Skin epidermis (tissue), 12 donors: ENCODE measurements at regions not wholly inside any gene's neighbourhood (a gene's known extent, or its start where the extent isn't known, plus 50 kb on each side); places are given as distances from the start of the nearest gene placed in this dataset.
A peak's percentile ranks its signal among the peaks of the same experiment; 100 is the strongest.

Experiments used
- H3K27ac ChIP-seq, 21 experiments: fragments of 200-600 bp; sonication (generic) in 11 of 21; one replicate each; pipeline ENCODE4 v1.5.0; 2020; ENCODE audit warnings: mild to moderate bottlenecking in 3 of 21, inconsistent platforms in 2 of 21, moderate library complexity in 2 of 21
- H3K4me3 ChIP-seq, 7 experiments: fragments of 200-600 bp; sonication (generic) in 2 of 7; one replicate each; pipeline ENCODE4 v1.5.0; 2020; ENCODE audit warnings: inconsistent platforms in 2 of 7, mild to moderate bottlenecking in 2 of 7, moderate library complexity in 1 of 7

DNA sequence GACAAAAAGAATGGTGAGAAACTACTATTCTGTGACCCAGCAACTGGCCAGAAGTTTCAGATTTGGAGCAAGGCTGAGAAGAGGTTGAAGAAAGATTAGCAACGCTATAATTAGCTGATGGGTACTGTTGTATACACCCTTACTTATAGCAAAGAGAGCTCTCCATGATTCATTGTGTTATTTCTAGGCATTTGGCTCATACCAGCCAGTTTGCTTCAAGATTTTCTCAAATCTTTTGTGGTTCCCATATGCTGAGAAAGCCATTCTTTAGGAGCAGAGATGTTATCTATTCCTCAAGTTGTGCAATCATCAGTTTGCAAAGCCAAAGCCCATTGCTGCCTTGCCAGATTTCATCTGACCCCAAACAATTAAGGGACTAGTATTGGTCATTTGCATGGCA is 179.4 kb downstream of the ETS1 start:
- no peak overlapping the region for H3K4me3 ChIP-seq
- no peak overlapping the region for H3K27ac ChIP-seq

DNA sequence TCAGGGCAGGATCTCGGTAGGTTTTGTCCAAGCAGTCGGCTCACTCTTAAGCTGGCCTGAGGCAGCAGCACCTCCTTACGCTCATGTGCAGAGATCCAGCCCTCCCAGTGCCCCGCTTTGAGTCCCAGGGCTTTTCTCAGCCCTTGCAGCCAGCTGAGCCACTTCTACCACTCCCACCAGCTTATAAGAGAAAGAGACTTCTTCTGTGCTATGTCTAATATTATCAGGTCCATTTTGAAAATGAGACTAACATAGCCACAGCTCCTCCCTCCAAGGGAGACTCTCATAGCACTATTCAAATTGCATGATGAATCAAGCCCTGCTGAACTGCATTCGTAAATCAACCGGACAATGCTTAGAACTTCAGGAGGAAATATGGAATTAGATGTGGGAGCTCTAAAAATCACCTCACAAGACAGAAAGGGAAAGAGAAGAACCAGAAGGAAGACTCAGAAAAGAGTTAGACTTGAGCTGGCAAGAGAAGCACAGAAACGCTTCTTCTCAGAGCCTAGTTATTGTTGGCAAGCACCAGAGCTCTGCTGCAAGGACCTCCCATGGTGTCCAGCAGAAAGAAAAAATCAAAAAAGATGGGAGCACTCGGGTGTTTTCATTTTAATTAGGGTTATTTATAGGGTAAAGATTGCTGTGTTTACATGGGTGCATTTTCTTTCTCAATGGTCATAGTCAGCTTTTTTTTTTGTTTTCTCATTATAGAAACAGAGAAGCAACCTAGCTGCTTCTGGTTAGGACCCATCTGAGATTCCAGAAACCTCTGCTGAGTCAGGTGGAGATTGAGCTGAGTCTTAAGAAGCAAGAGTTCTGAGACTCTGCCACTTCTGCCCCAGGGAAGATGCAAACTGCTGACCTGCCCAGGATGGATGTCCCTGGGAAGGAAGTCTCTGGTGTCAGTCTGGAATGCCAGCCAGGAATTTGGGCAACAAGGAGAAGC is 181.4 kb downstream of the ETS1 start:
- Histone ChIP-seq H3K27ac (peak overlapping the region in 2 of 21 experiments; percentile 5 to 19), H3K4me3 (no peak overlapping the region)

DNA sequence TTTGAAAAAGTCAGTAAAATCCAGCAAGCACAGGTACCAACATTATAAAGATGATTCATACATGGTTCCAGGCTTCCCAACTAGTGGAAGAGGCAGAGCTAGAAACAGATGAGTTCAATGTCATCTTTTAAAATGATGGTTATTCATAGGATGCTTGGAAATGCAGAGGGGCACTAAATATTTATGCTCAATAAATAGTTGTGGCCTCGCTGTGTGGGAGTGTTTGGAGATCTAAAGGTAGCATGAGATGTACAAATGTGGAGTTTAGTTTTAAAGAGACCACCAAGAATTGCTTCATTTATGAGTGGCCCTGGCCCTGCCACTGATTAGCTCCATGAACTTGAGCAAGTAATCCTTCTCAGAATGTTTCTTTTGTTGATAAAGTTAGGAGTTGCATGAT is 182.2 kb downstream of the ETS1 start:
- Histone ChIP-seq H3K27ac (peak overlapping the region in 1 of 21 experiments; percentile 19), H3K4me3 (no peak overlapping the region)

DNA sequence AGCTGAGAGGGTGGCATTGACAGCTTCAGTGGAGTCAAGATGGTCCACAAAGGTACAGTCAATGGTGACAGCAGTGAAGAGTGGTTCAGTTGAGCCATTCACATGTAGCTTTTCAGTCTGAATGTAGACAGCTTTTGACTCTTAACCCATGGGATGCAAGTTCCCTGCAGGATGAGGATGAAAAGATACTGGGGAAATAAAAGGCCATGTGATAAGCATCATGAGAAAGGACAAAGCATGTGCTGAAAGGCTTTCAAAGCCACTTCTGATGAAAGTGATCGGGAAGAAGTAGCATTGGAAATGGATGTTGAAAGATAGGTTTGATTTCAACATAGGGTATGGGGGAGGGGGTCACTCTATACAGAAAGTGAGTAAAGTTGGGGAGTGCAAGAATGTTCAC is 182.9 kb downstream of the ETS1 start:
- H3K4me3 ChIP-seq, result no peak overlapping the region

DNA sequence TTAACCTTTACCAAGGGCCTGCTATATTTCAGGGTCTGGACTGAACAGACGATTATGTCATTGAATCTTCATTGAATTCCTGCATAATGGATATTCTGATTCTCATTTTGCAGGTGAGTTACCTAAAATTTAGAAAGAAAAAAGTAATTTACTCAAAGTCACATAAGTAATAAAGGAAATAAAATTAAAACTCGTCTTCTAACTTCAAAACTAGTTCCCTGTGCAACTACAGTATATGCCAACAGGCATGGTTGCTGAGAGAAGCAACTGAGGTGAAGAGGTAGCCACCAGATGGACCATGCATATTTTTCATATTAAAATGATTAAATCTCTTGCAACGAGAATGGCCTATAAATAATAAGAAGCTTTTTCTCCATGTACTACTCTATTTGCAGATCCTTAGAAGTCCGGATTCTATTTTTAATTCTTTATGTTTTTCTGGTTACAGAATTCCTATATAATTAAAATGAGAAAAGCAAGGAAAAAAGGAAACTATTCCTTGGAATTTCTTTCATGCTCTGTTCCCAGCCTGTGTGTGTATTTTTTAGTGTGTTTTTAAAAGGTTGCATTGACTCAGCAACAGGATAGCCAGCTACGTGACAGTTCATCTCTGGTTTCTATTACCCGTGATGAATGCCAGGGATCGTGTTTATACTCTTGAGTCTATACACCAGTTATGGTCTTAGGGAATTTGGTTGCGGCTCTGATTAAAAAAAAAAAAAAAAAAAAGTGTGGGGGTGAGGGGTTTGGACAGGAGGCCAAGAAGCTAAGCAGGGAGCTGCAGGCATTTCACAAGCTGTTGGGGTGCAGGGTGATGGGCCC is 186.8 kb downstream of the ETS1 start:
- Histone ChIP-seq H3K27ac (peak overlapping the region in 2 of 21 experiments; percentile 0 to 11), H3K4me3 (no peak overlapping the region)

More for the DNA sequence above, 182.9 kb downstream of the ETS1 start:
- H3K27ac ChIP-seq, result no peak overlapping the region

DNA sequence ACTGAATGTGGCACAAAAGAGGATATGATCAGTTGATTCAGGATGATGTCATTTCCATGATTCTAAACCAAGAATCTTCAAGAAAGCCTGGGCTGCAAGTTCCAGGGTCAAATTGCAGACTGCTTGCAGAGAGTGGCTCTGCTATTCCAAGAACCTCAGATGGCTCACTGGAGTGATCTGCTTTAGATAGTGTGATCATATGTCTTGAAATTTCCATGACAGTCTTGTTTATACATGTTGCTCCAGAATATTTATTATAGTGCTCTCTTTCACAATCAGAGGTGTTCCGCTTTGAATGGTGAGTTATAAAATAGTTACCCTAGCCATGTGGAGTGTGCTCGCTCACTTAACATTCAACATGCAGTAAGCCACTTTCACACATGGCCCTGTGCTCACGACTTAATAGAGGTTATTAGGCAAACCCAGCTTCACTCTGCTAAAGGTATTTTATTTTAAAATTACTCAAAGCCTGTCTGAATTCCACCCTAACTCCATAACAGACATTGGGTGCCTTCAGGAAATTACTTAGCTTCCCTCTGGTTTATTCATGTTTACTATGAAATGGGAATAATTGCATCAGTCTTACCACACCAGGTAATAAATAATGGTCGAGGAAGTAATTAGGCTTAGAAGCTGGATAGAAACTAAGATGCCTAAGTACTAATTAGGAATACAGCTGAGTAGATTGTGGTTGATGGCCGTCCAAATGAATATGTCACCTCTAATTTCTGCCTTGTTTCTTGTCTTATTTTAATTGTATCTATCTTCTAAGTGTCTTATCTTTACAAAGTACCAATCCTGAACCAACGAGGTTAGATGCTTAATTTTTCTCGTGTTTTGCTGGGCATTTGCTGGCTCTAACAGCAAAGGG is 187.9 kb downstream of the ETS1 start:
- H3K4me3 ChIP-seq, result no peak overlapping the region
- H3K27ac ChIP-seq, result peak overlapping the region in 4 of 21 experiments; percentile 7 to 33 (median 11)

DNA sequence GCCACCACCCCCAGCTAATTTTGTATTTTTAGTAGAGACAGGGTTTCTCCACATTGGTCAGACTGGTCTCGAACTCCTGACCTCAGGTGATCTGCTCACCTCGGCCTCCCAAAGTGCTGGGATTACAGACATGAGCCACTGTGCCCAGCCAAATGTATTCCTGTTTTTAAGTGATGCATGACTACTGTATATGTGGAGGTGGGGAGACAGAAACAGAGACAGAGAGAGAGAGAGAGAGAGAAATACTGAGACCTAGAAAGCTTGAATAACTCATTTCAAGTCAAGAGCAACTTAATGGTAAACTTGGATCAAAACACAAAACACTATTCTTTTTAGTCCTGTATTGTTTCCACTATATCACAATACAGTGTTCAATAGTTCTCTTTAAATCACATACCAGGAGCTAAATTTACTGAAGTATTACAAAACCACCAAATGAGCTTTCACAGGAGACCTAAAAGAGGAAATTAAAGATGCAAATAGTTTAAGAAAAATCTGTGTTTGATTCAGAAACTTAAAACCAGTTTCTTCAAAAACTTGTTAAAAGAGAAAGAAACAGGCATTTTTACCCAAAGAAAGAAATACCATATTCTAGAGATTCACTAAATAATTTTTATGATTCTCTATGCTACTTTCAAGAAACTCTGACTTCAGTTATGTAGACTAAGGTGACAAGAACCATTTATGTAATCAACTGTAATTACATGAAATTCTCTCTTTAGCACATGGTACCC is 188.7 kb downstream of the ETS1 start:
- Histone ChIP-seq H3K27ac (peak overlapping the region in 1 of 21 experiments; percentile 33), H3K4me3 (no peak overlapping the region)

DNA sequence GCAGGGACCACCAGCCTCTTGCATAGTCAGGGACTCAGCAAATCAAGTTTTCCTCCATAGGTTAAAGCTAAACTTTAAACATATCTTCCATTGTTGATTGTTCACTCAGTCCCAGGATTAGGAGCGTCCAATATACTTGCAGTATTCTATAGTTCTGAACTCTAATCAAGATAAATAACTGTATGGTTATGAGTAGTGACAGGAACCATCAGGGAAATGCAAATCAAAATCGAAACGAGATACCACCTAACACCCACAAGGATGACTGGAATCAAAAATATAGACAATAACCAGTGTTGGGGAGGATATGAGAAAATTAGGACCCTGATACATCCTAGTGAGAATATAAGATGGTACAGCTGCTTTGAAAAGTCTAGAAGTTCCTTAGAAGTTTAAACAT is 190.0 kb downstream of the ETS1 start:
- no peak overlapping the region for H3K27ac ChIP-seq
- no peak overlapping the region for H3K4me3 ChIP-seq

DNA sequence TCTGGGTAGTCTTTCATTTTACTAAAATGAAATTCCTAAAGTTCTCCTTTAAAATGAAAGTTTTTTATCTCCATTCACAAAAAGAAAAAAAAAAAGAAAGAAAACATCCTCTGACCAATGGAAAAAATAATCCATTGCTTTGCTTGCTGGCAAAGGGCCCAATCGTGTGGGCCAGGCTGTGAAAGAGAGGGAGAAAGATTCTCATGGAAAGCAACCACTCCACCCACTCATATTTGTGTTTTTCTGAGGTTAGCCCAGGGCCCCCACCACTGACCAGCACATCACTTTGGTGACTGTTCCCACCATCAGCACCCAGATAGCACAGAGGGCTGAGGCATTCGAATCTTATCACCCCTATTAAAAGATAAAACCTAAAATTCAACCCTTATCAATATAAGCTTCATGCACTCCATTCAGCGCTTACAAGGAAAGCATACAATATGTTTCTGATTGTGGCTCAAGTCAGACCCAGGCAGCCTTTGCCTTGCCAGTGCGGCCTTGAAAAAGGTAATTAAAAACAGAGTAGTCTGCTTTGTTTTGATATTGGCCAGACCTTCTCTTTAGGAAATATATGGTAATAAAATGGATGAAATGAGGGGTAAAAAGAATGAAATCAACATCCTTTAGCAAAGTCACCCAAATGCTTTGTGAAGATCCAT is 192.8 kb downstream of the ETS1 start:
- Histone ChIP-seq H3K4me3 (no peak overlapping the region), H3K27ac (peak overlapping the region in 3 of 21 experiments; percentile 2 to 39 (median 7))

DNA sequence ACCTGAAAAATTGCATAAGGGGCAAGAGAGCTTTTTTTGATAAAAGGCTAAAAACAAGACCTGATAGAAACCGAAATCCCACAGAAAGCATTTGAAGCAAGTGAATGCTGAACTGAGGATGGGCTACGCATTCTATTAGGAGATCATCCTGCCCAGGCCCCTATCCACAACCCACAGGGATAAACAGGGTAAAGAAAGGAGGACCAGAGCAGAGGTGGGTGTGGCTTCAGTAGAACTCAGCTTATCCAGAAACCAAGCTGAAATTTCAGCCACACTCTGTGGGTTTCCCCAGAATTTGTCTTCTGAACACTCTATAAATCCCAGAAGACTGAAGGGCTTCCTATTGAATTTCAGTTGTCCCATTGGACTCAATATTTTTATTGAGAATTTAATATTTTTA is 195.1 kb downstream of the ETS1 start:
- H3K27ac ChIP-seq, result no peak overlapping the region
- no peak overlapping the region for H3K4me3 ChIP-seq

DNA sequence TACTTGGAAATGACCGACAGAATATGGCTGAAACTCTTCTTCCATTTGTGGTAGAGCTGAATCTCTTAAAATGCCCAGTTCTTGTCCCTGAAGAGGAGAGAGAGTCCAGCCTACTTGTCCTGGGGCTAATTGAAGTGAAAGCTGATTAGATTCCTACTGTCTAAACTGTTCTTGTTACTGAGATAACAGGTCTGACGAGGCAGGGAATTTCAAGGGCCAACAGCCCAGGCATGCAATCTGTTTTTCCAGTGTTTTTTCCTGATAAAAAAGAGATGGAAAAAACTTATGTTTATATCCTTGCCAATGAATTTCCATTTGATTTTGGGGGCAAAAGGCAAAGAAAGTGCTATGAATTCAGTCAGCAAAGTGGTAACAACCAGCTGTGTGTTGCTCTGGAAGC is 195.5 kb downstream of the ETS1 start:
- no peak overlapping the region for H3K27ac ChIP-seq
- H3K4me3 ChIP-seq, result no peak overlapping the region

DNA sequence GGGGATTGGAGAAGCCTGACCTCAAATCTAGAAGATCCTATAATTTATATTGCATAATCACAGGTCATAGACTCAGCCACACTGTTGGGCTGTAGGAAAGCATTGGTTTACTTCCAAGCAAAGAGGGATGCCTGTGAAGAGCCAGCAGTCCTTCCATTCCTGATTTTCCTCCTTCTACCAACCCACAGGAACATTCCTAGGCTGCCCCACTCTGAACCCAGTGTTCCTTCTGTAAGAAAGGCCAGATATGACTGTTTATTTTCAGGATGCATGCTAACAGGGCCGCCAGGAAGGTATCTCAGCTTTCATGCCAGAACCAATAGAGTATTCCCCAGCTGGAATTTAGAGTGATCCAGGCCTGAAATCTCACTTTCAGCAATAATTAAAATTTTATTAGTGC is 197.1 kb downstream of the ETS1 start:
- Histone ChIP-seq H3K4me3 (no peak overlapping the region), H3K27ac (no peak overlapping the region)

DNA sequence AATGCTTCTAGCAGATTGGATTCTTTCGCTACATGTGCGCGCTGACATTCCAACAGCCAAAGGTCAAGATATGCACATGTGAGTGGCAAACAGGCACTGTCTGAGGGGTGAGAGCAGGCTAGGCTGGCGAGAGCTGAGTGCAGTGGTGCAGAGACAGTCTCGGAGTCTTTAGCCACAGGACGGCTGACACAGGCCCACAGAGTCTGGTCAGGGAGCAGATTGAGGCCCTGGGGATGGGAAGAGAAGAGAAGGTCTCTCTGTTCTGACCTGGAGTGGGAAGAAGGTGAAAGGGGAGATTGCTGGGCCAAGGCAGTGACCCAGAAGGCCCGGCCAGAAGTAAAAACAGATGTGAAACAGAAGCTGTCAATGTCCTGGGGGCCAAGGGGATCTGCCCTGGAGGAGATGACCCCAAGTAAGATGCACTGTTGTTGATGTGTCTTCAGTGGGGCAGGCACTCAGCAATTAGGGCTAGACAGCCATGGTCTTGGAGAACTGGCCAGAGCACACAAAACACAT is 197.8 kb downstream of the ETS1 start:
- Histone ChIP-seq H3K4me3 (no peak overlapping the region), H3K27ac (no peak overlapping the region)

DNA sequence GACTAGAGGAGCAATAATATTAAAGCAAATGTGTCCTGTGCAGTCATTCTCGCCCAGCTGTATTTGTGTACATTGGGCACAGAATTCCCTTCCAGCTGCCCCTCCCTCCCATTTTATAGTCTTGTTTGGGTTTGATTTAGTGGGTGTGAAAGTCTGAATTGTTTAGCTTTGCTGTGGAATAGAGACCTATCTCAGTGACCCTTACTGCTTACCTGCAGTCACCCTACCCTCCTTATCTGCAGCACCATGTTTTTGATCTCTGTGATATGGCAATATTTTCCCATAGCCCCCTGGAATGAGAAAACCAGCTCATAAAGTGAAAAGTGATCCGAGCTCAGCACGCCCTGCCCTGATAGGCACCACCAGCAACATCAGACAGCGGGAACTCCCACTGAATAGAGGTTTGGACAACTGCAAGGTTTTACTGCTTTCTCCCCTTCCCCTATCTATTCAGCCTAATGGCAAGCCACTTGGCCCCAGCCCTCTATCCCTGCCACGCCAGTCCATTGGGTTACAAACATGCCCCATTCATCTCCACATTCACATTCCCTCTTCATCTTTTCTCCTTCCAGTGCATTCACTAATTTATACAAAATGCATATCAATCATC is 199.0 kb downstream of the ETS1 start:
- Histone ChIP-seq H3K27ac (no peak overlapping the region), H3K4me3 (no peak overlapping the region)

DNA sequence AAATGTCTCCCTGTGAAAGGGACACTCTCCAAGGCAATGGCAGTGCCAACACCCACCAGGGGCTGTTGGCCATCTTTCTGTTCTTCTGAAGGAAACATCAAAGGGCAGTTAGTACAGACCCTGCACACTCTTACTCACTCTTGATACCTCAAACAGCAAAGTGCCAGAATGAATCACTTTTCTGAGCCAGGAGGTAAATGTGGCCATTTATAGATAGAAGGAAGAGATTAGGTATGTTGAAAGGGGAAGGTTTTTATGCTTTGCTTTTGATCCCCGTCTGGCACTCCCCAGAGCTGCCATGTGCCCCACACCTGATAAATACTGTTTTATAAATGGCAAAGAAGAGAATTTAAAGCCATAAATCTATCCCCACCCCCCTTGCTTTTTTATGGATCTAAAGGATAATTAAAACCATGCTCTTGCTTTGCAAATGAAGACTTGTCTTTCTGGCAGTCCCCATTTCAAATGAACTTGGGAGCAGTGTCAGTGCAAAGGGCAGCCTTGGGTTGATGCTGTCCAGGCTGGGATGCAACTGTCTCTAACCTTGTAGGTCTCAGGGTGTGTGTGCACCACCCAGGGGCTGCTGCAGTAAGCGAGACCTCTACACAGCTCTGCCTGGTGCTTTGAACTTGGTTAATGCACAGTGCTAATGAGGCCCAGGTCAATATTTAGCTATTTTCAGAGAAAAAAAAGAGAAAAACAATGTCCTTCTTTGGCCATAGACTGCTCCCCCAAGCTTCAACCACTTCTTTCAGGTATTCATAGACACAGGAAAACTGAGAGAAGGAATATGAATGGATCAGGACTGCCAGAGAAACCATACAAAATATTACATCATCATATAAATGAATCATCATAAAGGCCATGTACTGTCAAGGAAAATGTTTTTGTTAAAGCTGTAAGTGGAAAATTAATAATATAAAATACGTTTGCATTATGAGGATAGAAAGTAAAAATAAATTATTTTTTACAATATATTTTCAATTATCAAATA is 207.5 kb downstream of the ETS1 start:
- Histone ChIP-seq H3K4me3 (no peak overlapping the region), H3K27ac (no peak overlapping the region)

DNA sequence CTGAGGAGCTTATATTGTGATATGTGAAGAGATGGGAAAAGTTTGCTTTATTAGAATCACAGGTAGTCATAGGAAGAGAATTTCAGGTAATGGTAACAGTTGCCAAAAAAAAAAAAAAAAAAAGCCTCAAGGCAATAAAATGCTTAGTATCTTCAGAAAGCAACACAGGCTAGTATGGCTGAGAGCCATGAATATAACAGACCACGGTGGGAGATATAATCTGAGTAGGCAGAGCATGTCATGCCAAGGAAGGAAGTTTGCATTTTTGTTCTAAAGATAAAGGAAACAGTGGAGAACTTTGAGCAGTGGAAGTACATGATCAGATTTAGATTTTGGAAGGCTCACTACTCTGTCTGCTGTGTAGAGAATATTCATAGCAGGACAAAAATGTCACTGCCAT is 211.4 kb downstream of the ETS1 start:
- no peak overlapping the region for H3K27ac ChIP-seq
- H3K4me3 ChIP-seq, result no peak overlapping the region

DNA sequence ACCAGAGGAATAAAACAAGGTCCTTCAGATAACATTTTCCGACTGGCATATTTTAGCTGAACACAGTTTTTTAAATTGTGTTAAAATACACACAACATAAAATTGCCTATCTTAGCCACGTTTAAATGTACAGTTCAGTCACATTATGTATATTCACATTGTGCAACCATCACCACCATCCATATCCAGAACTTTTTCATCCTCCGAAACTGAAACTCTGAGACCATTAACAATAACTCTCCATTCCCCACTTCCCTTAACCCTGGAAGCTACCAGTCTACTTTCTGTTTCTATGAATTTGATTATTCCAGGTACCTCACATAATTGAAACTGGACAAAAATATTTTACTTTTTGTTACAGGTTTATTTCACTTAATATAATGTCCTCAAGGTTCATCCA is 213.3 kb downstream of the ETS1 start:
- H3K4me3 ChIP-seq, result no peak overlapping the region
- H3K27ac ChIP-seq, result no peak overlapping the region
